GM19468 (cell line): ENCODE measurements at regions not wholly inside any gene's neighbourhood (a gene's known extent, or its start where the extent isn't known, plus 50 kb on each side); places are given as distances from the start of the nearest gene placed in this dataset.

Experiments
- ATAC-seq: cut with Tn5 transposase; IDR thresholded peaks from one replicate; pipeline ENCODE4 v1.9.1; 2021; ENCODE audit warnings: mild to moderate bottlenecking, moderate library complexity, moderate number of reproducible peaks; ENCODE audit not compliant: unreplicated experiment; ENCODE audit errors: extremely low read depth

DNA sequence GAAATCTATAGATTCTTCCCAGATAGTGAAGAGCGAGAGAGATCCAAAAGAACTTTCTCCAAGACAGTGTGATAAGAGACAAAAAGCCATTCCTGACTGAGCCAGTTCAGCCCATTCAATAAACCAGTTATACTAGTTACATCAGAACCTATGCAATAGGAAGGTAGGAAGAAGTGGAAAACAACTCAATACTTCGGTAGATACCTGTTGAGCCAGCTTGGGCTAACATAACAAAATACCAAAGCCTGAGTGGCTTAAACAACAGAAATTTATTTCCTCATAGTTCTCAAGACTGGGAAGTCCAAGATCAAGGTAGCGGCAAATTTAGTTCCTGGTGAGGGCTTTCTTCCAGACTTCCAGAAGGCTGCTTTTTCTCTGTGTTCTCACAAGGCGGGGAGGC is 214.5 kb upstream of the GRAMD2B start:
- ATAC-seq: no peak

GRCh38 chr5:126210955-126211354 is 212.3 kb upstream of the GRAMD2B start:
- no peak for ATAC-seq

DNA sequence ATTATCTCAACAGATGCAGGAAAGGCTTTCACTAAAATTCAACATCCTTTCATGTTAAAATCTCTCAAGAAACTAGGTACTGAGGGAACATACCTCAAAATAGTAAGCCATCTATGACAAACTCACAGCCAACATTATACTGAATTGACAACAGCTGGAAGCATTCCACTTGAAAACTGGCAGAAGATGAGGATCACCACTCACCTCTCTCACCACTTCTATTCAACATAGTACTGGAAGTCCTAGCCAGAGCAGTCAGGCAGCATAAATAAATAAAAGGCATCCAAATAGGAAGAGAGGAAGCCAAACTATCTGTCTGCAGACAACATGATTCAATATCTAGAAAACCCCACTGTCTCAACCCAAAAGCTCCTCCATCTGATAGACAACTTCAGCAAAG is 203.6 kb upstream of the GRAMD2B start:
- ATAC-seq: no peak

- ATAC-seq: no peak
Observed at GRCh38 chr5:126220725-126221124, 202.5 kb upstream of the GRAMD2B start.

GRCh38 chr5:126228934-126229333 is 194.3 kb upstream of the GRAMD2B start:
- ATAC-seq: no peak

DNA sequence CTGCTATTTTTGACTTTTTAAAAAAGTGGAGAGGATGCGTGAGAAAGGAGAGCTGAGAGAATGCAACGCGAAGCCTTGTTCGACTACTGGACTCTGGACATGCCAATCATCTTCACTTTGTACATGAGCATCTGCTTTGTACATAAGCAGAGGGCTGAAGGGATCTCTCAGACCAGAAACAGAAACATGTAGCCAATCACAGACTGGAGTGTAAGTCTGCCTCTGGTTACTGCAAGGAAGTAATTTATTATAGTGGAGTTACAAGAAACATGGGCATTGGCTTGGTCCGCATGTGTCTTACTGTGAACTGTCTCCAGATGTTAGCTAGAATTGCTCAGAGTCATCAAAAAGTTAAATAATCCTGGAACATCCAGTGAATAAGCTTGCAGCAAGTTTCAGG is 190.0 kb upstream of the GRAMD2B start:
- ATAC-seq: no peak

DNA sequence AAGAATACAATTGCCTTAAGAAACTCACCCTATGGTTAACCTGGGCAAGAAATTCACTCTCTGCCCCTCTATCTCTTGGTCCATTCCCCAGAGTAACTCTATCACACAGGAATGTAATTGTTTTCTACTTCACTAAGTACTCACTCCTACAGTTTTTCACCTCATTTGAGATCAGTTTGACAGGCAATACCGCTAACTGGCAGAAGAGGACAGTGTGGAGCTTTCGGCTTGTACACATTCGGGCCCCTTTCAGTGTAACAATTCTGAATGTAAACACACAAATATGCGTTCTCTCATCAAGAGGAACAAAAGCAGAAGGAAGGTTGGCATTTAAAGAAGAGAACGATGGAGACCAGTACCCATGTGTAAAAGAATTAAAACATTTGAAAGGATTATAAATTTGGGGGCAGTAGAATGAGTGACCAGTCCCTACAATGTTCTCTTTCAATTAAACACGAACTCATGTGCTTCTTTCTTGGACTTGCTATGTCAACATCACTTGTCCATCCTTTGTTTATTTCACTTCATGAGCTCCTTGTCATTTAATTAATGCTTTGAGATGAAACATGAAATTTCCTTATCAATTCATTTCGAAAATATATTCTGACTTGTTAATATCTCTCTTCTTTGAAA is 188.5 kb upstream of the GRAMD2B start:
- no peak for ATAC-seq

GRCh38 chr5:126235628-126236027 is 187.6 kb upstream of the GRAMD2B start:
- ATAC-seq: no peak

DNA sequence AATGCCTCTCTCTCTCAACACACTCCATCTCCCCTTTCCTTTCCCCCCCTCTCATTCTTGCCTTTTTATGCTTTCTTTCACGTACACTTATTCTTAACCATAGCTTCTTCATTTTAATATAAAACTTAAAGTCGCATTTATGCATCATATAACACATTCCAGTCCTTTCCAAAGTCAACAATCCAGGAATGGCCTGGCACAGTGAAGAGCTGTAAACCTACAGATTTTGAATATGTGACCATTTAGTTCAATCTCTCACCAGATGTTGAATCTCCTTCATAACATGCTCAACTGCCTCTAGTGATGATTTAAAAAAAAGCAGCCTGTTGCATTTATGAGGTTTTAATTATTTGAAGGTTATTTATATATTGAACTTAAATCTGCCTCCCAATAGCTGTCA is 186.2 kb upstream of the GRAMD2B start:
- no peak for ATAC-seq

DNA sequence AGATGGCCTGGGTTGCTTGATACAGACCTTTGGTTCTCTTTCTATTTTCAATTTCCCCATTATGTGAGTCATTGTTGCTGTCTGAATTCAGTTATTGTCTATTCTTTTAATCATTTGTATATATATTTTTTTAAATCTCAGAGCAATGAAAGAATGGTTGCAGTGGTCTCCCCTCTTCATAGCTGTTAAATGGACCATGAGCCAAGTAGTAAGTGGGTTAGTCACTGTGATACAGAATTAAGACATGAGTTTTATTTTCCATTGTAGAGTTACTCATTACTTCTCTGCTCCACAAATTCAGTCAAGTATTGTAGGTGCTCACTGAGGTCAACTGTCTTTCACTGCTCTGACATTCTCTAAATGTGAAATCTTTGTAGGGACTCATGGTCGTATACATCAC is 174.6 kb upstream of the GRAMD2B start:
- no peak for ATAC-seq

DNA sequence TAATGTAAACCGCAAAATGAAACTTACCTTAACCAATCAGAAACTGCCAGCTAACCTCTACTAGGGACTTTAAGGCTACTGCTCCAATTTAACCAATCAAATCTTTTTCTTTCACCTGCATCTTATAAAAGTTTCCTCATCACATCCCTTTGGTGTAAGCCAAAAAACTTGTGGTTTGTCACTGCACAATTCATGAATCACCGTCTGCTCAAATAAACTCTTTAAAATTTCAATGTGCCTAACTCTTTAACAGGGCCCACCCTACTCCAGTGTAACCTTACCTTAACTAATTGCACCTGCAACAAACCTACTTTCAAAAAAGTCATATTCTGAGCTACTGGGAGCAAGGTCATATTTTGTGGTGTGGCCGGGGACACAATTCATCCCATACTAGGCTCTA is 172.2 kb upstream of the GRAMD2B start:
- no peak for ATAC-seq

DNA sequence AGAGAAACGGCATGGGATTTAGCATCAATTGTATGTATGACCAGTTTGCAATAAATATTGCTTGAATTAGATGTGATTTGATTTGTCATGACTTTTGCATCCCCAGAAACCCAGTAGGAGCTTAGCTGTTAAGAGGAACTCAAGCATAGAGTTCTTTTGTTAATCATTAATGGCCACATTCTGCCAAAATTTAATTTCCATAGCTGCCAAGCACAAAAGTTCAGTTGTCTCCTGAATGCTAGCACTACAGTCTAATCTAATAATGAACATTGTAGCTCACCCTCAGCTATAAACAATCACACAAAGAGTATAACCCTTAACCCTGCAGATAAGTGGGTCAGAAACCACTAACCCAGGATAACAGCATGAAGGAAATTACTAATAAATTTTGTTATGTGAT is 169.8 kb upstream of the GRAMD2B start:
- no peak for ATAC-seq

DNA sequence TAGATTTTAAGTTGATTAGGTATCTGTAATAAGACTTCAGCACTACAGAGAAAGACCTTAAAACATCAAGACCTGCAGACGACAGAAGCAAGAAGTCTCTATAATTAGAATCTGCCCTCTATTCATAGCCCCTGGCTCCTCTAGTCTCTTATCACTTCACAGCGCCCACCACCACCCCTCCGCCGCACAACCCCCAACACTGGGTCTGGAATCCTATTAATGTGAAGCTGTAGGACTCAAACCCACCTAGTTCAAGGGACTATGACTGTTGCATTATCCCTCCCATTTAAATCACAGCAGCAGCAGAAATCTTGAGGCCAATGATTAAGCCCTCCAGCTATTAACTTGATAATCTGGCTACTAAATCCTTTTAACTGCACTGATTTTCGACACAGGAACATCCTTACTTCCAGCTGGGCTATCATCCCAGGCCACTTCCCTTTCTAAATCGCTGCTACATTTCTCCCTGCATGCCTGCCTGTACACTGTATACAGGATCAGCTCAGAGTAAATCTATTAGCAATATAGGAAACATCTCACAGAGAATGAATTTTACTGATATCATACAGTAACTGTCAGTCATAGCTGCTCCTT is 159.5 kb upstream of the GRAMD2B start:
- ATAC-seq: no peak

- no peak for ATAC-seq
Observed at GRCh38 chr5:126265917-126266316, 157.3 kb upstream of the GRAMD2B start.

DNA sequence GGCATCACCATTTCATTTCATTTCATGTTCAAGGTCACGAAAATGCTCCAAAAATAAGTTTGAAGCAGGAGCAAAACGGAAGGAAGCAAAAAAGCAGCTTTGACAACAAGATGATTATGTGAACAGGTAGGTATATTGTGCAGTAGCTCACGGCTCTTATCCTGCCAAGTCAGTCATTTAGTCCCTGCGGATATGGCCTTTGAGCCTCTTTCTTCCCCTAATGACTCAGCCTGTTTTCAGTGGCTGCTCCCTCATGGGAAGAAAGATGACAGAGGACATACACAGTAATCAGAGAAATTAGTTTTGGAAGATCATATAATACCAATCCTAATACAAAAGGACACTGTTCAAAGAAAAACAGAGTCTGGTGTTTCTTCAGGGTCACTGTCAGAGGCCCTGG is 155.8 kb upstream of the GRAMD2B start:
- ATAC-seq: no peak

DNA sequence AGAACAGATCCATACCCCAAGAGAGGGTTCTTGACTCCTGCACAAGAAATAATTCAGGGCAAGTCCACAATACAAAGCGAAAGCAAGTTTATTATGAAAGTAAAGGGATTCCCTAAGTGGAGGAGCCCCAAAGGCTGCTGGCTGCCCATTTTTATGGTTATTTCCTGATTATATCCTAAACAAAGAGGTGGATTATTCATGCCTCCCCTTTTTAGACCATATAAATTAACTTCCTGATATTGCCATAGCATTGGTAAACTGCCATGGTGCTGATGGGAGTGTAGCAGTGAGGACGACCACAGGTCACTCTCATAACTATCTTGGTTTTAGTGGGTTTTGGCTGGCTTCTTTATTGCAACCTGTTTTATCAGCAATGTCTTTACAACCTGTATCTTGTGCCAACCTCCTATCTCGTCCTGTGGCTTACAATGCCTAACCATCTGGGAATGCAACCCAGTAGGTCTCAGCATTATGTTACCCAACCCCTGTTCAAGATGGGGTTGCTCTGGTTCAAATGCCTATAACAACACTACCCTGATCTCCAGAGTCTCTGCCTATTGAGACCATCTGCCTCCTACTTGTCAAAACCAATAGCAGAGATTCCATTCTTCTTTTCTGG is 154.4 kb upstream of the GRAMD2B start:
- no peak for ATAC-seq

DNA sequence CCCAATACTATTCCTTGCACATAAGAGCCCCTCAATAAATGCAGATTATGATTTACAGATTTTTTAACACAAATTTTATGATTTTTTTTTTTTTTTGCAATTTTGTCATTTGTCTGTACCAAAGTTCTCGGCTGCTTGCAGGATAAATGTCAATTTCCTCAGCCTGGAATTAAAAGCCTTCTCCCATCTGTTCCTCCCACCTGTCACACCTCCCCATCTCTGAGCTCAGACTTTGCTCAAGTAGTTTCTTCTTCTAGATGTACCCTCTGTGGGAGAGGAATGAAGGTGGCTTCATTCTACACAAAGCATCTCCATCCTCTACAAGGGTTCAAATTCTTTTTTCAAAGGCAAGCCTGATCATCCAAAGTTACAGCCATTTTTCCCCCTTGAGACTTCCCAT is 153.7 kb upstream of the GRAMD2B start:
- ATAC-seq: no peak

GRCh38 chr5:126271141-126271540 is 152.1 kb upstream of the GRAMD2B start:
- ATAC-seq: no peak

DNA sequence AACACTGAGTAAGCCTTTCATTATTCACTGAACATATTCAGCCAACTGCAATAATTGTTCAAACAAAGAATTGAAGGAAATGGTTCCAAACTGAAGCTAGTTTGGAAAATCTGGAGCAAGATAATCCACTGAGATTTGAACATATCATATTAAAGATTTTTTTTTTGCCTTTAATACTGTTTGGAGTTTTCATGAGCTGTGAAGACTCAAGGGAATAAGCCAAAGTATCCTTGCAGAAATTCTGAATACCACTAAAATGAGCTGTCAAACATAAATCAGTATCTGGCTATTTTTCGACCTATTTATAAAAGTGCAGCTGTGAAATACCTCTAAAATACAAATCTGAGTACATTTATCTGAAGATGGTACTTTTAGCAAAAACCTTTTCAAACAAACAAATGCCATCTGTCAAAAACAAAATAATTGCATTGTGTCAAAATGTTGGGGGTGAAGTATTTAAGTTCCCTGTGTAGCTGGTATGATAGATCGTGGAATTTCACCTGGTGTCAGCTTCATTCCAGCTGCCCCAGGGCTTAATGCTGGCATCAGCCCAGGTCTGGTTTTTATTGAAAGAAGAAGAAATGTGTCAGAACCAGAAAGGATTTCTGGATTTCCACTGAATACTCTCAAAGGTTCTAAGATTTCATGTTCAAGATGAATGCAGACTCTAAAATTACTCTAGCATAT is 149.0 kb upstream of the GRAMD2B start:
- no peak for ATAC-seq

- no peak for ATAC-seq
Observed at GRCh38 chr5:126274763-126275125, 148.5 kb upstream of the GRAMD2B start.

DNA sequence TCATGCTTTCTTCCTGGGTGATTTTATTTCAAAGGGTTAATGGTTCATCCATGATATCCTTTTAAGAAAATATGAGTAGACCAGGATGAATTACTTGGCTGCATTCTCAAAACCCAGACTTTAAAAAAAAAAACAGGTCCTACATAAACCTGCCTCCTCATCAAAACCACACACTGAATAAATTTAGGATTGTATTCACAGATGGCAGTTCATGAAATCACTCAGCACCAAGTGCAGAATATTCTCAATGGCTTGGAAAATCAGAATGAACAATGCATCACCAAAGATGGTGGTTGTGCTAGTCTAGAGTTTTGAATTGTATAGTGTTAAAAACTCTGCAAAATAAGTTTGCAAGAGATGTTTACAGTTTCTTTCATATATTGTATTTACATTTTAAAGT is 145.4 kb upstream of the GRAMD2B start:
- ATAC-seq: no peak
